Left colon (tissue), 2 donors: ENCODE measurements at regions not wholly inside any gene's neighbourhood (a gene's known extent, or its start where the extent isn't known, plus 50 kb on each side); places are given as distances from the start of the nearest gene placed in this dataset.
"Not testable (repeated sequence)": the region's sequence is repeated elsewhere in the genome, so short reads cannot be mapped to it uniquely, and the experiment has no call there.

Source experiments
- ATAC-seq: fragments of 200-7000 bp; cut with Tn5 transposase; one replicate; pipeline ENCODE4 v1.9.1; 2020; ENCODE audit warnings: mild to moderate bottlenecking, moderate library complexity
- DNase-seq, 2 donors: peaks; one replicate each; pipeline ENCODE4 v3.0.0-alpha.2; 2020
- intact Hi-C, 2 donors: fragments of 100-400 bp; cut with DNase I in 1 of 2; cut with micrococcal nuclease in 1 of 2; formaldehyde crosslinking; loops; one replicate each; pipeline versions ENCODE4 v1.11.2 to v1.14.0; 2022; cut with DNase I, micrococcal nuclease
- donor health status: DM: no; HTN: no; CAD: no.
- donor health status: DM: yes; HTN: yes; CAD: no.

- intact Hi-C loops, ATAC-seq, DNase-seq: not testable (repeated sequence)
Observed at GRCh38 chr21:6579801-6580200, 3941.6 kb upstream of the TPTE start.
